Esophagus squamous epithelium (tissue), 4 donors: ENCODE measurements at regions not wholly inside any gene's neighbourhood (a gene's known extent, or its start where the extent isn't known, plus 50 kb on each side); places are given as distances from the start of the nearest gene placed in this dataset.

ENCODE experiments used
- POLR2A ChIP-seq, 4 donors: fragments of 450-650 bp; IDR thresholded peaks; one replicate each; pipeline ENCODE4 v1.6.1; 2017; ENCODE audit warnings: antibody characterized with exemption in 4 of 4, mild to moderate bottlenecking in 4 of 4, moderate library complexity in 3 of 4
- TF ChIP-seq, protein P1 (sequence below), 6 experiments: fragments of 450-650 bp in 4 of 6; fragments of 200-600 bp in 2 of 6; sonication (generic) in 2 of 6; IDR thresholded peaks; one replicate each; pipeline ENCODE4 v1.5.1; 2016 to 2019; ENCODE audit warnings: antibody characterized with exemption in 6 of 6, mild to moderate bottlenecking in 4 of 6, moderate library complexity in 4 of 6

GRCh38 chr13:44305917-44306370, 67.7 kb upstream of the SERP2 start:
- TF ChIP-seq, protein P1, sequence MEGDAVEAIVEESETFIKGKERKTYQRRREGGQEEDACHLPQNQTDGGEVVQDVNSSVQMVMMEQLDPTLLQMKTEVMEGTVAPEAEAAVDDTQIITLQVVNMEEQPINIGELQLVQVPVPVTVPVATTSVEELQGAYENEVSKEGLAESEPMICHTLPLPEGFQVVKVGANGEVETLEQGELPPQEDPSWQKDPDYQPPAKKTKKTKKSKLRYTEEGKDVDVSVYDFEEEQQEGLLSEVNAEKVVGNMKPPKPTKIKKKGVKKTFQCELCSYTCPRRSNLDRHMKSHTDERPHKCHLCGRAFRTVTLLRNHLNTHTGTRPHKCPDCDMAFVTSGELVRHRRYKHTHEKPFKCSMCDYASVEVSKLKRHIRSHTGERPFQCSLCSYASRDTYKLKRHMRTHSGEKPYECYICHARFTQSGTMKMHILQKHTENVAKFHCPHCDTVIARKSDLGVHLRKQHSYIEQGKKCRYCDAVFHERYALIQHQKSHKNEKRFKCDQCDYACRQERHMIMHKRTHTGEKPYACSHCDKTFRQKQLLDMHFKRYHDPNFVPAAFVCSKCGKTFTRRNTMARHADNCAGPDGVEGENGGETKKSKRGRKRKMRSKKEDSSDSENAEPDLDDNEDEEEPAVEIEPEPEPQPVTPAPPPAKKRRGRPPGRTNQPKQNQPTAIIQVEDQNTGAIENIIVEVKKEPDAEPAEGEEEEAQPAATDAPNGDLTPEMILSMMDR (IDR thresholded peaks at IDR 0.05) = no peak
- no peak for TF ChIP-seq POLR2A (IDR thresholded peaks at IDR 0.05)
